ENCODE measurements at regions not wholly inside any gene's neighbourhood (a gene's known extent, or its start where the extent isn't known, plus 50 kb on each side); places are given as distances from the start of the nearest gene placed in this dataset.

DNA sequence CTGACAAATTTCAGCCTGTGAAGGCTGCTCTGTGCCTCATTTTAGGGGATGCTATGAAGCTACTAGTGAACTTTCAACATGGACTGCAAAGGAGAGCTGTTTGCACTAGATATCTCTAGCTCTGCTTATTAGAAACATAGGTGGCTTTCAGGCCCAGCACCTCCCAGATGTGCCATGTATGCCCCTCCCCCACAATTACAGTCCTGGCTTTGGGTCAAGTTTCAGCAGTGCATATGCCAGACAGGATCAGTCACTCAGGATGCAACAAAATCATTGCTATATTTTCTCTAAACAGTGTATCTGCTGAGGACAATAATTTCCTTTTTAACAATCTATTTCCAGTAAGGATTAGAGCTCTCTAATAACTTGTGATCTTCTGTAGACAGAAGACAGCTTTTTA, 178.8 kb upstream of the STAC start:
- Histone ChIP-seq H3K36me3 (ENCODE audit: control insufficient read depth, insufficient read depth, low read length) (no peaks in the 10 kb centered on the region), H3K4me3 (replicated peaks; ENCODE audit: low read depth, low read length) (no peak overlapping the region), H3K27me3 (replicated peaks; ENCODE audit: control insufficient read depth, insufficient read depth, low read length) (no peaks in the 10 kb centered on the region)
- TF ChIP-seq, protein P1, sequence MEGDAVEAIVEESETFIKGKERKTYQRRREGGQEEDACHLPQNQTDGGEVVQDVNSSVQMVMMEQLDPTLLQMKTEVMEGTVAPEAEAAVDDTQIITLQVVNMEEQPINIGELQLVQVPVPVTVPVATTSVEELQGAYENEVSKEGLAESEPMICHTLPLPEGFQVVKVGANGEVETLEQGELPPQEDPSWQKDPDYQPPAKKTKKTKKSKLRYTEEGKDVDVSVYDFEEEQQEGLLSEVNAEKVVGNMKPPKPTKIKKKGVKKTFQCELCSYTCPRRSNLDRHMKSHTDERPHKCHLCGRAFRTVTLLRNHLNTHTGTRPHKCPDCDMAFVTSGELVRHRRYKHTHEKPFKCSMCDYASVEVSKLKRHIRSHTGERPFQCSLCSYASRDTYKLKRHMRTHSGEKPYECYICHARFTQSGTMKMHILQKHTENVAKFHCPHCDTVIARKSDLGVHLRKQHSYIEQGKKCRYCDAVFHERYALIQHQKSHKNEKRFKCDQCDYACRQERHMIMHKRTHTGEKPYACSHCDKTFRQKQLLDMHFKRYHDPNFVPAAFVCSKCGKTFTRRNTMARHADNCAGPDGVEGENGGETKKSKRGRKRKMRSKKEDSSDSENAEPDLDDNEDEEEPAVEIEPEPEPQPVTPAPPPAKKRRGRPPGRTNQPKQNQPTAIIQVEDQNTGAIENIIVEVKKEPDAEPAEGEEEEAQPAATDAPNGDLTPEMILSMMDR (IDR thresholded peaks at IDR 0.05; ENCODE audit: insufficient read depth, low read length, poor library complexity, severe bottlenecking) = no peak
- no peak for DNase-seq (ENCODE audit: extremely low read depth, insufficient read length)

DNA sequence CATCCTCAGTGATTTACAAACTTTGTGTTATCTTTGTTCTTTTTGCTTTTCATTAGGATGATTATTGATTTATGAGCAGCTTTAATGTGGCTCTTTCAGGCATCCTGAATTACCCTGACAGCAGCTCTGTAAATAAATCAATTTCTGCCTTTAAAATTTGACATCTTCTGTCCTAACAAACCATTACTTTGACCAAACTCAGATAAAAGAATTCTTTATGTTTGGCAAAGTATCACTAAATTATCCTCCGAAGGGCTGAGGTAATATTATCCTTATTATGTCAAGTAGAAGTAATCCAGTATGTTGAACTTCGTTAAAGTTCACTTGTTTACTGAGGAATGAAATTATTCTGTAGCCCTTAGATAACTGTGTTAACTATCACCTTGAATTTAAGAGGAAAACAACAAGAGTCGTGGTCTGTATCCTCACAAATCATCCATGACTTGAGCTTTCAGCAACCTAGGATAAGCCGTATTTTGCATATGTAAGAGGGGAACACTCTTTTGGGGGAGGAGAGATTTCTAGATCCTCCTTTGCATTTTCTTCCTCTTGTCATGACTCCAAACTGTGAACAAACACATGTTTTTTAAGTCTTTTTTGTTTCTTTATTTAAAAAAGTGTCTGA, 173.2 kb upstream of the STAC start:
- H3K36me3 ChIP-seq (ENCODE audit: control insufficient read depth, insufficient read depth, low read length) = no peaks in the 10 kb centered on the region
- H3K27me3 ChIP-seq (replicated peaks; ENCODE audit: control insufficient read depth, insufficient read depth, low read length) = no peaks in the 10 kb centered on the region
- no peak overlapping the region for H3K4me3 ChIP-seq (replicated peaks; ENCODE audit: low read depth, low read length)
- TF ChIP-seq, protein P1 (IDR thresholded peaks at IDR 0.05; ENCODE audit: insufficient read depth, low read length, poor library complexity, severe bottlenecking) = no peak
- no peak for DNase-seq (ENCODE audit: extremely low read depth, insufficient read length)

DNA sequence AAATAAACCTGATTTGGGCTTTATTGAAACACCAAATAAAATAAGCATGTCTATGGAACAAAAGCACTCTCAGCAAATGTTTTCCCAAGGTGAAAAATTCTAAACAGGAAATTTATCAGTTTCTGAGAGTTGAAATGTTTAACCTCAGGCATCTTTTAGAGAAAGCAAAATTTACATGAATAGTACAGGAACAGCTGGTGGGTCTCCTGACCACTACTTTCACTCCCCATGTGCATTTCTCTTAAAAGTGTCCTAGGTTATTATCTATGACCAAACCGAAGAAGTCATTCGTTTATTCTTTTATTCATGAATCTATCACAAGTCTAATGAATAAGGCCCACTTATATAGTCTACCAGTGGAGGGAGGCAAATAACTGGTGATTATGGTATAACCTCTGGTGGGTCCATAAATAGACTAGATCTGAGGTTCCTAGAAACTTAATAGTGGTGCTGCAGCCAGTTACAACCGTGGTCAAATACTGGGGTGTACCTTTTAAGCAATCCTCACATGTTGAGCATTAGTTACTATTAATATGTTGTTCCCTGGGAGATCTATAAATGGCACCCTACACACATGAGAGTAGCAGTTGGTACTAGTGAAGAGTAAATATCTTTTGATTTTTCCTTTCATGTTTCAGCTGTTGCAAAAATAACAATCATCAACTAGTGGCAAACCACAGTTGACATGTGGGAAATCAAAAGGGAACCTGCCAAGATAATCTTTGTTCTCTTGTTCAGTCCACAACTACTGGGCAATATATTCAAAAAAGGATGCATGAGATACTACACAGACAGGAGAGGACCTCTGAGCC, 169.3 kb upstream of the STAC start:
- TF ChIP-seq, protein P1 (IDR thresholded peaks at IDR 0.05; ENCODE audit: insufficient read depth, low read length, poor library complexity, severe bottlenecking) = no peak
- DNase-seq (ENCODE audit: extremely low read depth, insufficient read length) = no peak
- no peaks in the 10 kb centered on the region for H3K36me3 ChIP-seq (ENCODE audit: control insufficient read depth, insufficient read depth, low read length)

DNA sequence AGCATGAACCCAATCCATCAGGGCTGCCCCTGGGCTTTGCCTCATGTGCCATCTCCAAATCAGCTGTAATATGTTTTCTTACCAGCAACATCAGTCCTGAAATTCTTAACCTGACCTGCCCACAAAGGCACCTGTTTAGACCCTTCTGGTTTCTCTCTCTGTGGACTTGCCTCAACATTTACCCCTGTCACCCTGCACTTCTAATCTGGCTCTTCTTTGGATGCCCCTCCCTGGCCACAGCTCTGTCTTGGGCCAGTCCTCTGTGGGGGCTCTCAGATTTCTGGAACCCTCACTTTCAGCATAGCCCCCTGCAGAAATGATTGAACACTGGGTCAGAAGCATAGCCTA, 168.7 kb upstream of the STAC start:
- Histone ChIP-seq H3K36me3 (ENCODE audit: control insufficient read depth, insufficient read depth, low read length) (no peaks in the 10 kb centered on the region), H3K27me3 (replicated peaks; ENCODE audit: control insufficient read depth, insufficient read depth, low read length) (no peaks in the 10 kb centered on the region), H3K4me3 (replicated peaks; ENCODE audit: low read depth, low read length) (no peak overlapping the region)
- DNase-seq (ENCODE audit: extremely low read depth, insufficient read length) = no peak
- TF ChIP-seq, protein P1 (IDR thresholded peaks at IDR 0.05; ENCODE audit: insufficient read depth, low read length, poor library complexity, severe bottlenecking) = no peak

More for the DNA sequence above, 169.3 kb upstream of the STAC start:
- H3K4me3 ChIP-seq (replicated peaks; ENCODE audit: low read depth, low read length) = no peak overlapping the region
- no peaks in the 10 kb centered on the region for H3K27me3 ChIP-seq (replicated peaks; ENCODE audit: control insufficient read depth, insufficient read depth, low read length)

DNA sequence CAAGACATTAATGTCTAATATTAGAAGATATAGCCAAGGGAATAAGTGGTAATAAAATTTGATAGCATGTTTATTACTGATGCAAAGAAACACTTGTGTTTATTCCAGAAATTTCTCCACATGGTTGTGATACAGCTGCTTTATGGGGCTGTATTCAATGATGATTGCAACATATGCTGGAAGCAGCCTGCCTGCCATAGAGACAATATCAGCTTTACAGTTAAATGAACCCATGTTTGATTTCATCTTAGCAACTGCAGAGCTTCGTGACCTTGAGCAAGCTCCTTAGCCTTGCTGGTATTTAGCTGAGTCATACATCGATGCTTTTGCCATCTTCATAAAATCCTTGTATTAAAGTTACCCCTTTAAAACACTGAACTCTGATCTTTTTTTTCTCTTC, 168.1 kb upstream of the STAC start:
- TF ChIP-seq, protein P1 (IDR thresholded peaks at IDR 0.05; ENCODE audit: insufficient read depth, low read length, poor library complexity, severe bottlenecking) = no peak
- Histone ChIP-seq H3K27me3 (replicated peaks; ENCODE audit: control insufficient read depth, insufficient read depth, low read length) (no peaks in the 10 kb centered on the region), H3K36me3 (ENCODE audit: control insufficient read depth, insufficient read depth, low read length) (no peaks in the 10 kb centered on the region), H3K4me3 (replicated peaks; ENCODE audit: low read depth, low read length) (no peak overlapping the region)
- no peak for DNase-seq (ENCODE audit: extremely low read depth, insufficient read length)

All from GM06990 (cell line).